Stomach smooth muscle (tissue), 2 donors: ENCODE measurements at regions not wholly inside any gene's neighbourhood (a gene's known extent, or its start where the extent isn't known, plus 50 kb on each side); places are given as distances from the start of the nearest gene placed in this dataset.

Experiments used
- H3K27ac ChIP-seq: one replicate; pipeline ENCODE4 v1.7.0; 2013; ENCODE audit warnings: mild to moderate bottlenecking, low read length, inconsistent platforms
- H3K27me3 ChIP-seq, 2 donors: one replicate each; pipeline ENCODE4 v1.7.0; 2013; ENCODE audit warnings: low read length in 2 of 2; ENCODE audit not compliant: insufficient read depth in 2 of 2, control insufficient read depth in 1 of 2
- H3K36me3 ChIP-seq, 2 donors: one replicate each; pipeline ENCODE4 v1.7.0; 2013; ENCODE audit warnings: low read length in 2 of 2; ENCODE audit not compliant: control insufficient read depth in 2 of 2, insufficient read depth in 2 of 2
- H3K4me1 ChIP-seq: one replicate; pipeline ENCODE4 v1.7.0; 2013; ENCODE audit warnings: low read length; ENCODE audit not compliant: control insufficient read depth, insufficient read depth
- H3K4me3 ChIP-seq, 2 donors: one replicate each; pipeline ENCODE4 v1.7.0; 2013; ENCODE audit warnings: low read length in 2 of 2
- H3K9ac ChIP-seq, 2 donors: one replicate each; pipeline ENCODE4 v1.7.0; 2013; ENCODE audit warnings: low read length in 2 of 2, mild to moderate bottlenecking in 1 of 2
- H3K9me3 ChIP-seq, 2 donors: one replicate each; pipeline ENCODE4 v1.7.0; 2013; ENCODE audit warnings: low read length in 2 of 2; ENCODE audit not compliant: control insufficient read depth in 2 of 2
- donor health status: healthy.
- donor health status: Pancreatic carcinoma.

DNA sequence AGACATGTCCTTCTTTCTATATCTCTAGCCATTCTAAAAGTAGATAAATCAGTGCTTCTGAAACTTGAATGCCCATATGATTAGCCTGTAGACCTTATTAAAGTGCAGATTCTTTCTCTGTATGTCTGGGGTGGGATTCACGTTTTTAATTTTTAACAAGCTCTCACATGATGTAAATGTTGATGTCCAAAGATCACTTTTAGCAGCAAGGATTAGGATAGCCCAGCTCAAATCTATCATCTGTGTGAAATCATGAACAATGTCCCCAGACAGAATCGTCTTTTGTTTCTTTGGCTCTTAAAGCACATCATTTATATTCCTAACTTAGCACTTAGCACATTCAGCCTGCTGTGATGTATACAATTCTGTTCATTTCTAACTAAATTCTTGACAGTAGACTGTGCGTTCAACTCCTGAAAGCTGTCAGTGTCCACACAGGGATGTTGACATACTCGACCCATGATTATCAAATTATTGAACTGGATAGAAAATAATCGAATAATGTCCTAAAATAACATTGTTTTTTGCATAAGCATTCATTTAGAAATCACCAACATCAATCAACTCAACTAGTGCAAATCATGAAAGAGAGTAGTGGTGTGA, 102.1 kb upstream of the MLIP start:
- H3K36me3 ChIP-seq: no peaks in the 10 kb centered on the region
- no peaks in the 10 kb centered on the region for H3K4me1 ChIP-seq
- no peaks in the 10 kb centered on the region for H3K9me3 ChIP-seq
- no peak overlapping the region for H3K4me3 ChIP-seq
- no peak overlapping the region for H3K27ac ChIP-seq
- H3K9ac ChIP-seq: no peak overlapping the region
- no peaks in the 10 kb centered on the region for H3K27me3 ChIP-seq

DNA sequence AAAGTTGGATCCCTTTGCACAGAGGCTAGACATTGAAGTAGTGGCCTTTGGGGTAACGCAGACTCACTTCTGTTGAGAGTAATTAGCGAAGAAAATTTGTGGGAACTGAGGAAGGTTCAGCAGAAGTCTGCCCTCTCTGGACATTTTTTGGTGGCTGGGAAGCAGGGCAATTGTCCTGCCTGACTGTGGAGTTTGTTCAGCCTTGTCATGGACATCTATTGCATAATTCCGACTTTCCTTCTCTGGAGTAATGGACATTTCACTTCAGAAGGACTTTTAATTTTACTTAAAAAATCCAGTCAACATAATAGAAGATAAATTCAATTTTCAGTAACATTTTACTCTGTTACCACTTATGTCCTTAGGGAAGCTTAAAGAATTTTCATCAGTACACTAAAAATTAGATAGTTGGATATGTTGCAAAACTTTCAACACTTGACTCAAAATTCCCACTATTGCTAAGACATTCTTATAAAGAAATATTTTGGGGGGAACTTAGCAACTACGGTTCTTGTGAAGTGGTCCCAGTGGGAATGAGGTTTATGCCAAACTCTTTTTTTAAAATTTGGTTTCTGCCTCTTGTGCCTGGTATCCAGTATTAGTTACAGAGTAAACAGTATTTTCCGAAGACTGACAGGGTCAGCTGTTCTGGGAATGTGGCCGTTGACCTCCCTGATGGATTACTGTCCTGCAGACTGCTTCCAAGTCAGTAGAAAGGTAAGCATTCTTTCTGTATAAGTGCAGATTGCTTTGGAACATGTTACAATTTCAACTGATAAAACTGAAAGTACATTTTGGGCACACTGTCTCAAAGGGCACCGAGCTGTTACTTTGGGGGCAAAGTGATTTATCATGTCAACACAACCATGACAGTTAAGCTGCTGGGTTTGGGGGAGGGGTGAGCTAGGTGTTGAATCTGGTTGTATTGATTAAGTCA, 100.6 kb upstream of the MLIP start:
- H3K4me1 ChIP-seq: no peaks in the 10 kb centered on the region
- H3K4me3 ChIP-seq: peak overlapping the region in 1 of 2 donors; percentile 4
- no peak overlapping the region for H3K9ac ChIP-seq
- H3K36me3 ChIP-seq: no peaks in the 10 kb centered on the region
- no peaks in the 10 kb centered on the region for H3K27me3 ChIP-seq
- H3K27ac ChIP-seq: no peak overlapping the region
- no peaks in the 10 kb centered on the region for H3K9me3 ChIP-seq

DNA sequence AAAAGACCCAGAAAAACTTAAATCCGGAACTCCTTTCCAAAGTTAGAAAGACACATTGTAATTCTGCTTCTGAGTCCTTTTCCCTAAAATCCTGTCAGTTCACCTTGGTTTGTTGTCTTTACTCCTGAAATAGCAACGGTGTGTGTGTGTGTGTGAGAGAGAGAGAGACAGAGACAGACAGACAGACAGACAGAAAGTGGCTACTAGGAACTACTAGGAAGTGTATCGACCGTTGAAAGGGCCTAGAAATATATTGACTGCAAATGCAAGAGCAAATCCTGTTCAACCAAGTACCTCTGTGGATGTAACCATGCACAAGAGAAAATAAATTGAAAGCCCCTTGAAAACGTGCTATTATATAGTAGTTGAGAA, 100.0 kb upstream of the MLIP start:
- Histone ChIP-seq H3K27ac (no peak overlapping the region), H3K27me3 (no peaks in the 10 kb centered on the region), H3K9me3 (no peaks in the 10 kb centered on the region), H3K36me3 (no peaks in the 10 kb centered on the region), H3K4me1 (no peaks in the 10 kb centered on the region), H3K4me3 (no peak overlapping the region), H3K9ac (no peak overlapping the region)

DNA sequence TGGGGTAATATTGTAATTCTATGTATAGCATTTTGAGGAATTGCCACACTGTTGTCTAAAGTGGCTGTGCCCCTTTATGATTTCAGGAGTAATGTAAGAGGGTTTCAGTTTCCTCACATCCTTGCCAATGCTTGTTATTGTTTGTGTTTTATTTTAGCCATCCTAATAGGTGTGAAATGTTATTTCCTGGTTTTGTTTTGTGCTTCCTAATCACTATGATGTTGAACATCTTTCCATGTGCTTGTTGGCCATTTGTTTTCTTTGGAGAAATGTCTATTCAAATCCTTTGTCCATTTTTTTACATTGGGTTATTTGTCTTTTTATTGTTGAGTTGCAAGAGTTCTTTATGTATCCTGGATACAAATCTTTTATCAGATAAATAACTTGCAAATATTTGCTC, 97.3 kb upstream of the MLIP start:
- H3K27me3 ChIP-seq: no peaks in the 10 kb centered on the region

DNA sequence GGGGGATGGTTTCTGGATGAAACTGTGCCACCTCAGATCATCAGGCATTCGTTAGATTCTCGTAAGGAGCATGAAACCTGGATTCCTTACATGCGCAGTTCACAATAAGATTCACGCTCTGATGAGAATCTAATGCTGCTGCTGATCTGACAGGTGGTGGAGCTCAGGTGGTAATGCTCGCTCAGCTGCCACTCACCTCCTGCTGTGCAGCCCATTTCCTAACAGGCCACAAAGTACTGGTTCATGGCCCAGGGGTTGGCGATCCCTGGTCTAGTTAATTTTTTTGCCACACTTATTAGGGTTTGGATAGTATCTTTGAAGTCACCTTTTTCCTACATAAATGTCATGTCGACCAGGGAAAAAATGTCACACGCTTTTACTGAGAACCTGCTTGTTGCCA, 96.8 kb upstream of the MLIP start:
- no peak overlapping the region for H3K27ac ChIP-seq
- H3K9ac ChIP-seq: no peak overlapping the region

More for the DNA sequence above, 97.3 kb upstream of the MLIP start:
- Histone ChIP-seq H3K36me3 (no peaks in the 10 kb centered on the region), H3K9me3 (no peaks in the 10 kb centered on the region), H3K9ac (no peak overlapping the region), H3K4me1 (no peaks in the 10 kb centered on the region), H3K4me3 (no peak overlapping the region), H3K27ac (no peak overlapping the region)

DNA sequence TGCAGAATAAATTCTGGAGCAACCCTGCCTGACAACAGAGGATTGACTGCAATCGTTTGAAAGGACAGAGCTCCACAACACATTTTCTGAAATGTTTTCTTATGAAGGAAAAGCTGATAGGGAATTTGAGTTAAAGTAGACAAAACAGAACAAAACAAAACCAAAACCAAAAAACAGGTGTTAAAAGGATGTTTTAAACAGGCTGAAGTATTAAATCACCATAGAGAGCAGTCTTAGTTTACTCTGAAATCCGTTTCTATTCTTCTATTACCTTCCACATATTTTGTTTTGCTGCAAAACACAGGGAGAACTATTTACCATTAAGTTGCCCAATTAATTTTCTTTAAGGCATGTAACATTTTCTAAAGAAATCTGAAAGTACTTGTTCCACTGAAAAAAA, 93.4 kb upstream of the MLIP start:
- Histone ChIP-seq H3K36me3 (no peaks in the 10 kb centered on the region), H3K27me3 (no peaks in the 10 kb centered on the region), H3K9ac (no peak overlapping the region), H3K4me1 (no peaks in the 10 kb centered on the region), H3K9me3 (no peaks in the 10 kb centered on the region), H3K4me3 (no peak overlapping the region), H3K27ac (no peak overlapping the region)

More for the DNA sequence above, 96.8 kb upstream of the MLIP start:
- no peaks in the 10 kb centered on the region for H3K27me3 ChIP-seq
- H3K4me1 ChIP-seq: no peaks in the 10 kb centered on the region
- H3K36me3 ChIP-seq: no peaks in the 10 kb centered on the region
- H3K4me3 ChIP-seq: no peak overlapping the region
- H3K9me3 ChIP-seq: no peaks in the 10 kb centered on the region

DNA sequence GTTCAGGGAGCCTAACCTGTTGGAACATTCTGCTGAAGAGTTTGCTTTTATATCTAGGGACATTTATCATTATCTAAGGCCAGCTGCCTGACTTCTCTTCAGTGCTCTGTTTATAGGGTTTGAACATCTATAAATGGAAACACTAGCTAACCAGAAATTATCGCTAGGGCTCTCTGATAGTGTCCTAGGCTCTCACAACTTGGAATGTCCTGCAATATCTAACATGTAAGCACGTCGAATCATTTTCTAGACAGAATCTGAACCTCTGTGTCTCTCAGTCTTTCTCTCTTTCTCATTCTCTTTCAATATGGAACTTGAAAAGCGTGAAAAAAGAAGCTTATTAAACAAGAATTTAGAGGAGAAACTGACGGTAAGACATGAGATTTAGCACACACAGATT, 92.5 kb upstream of the MLIP start:
- no peak overlapping the region for H3K4me3 ChIP-seq
- H3K27me3 ChIP-seq: no peaks in the 10 kb centered on the region
- no peaks in the 10 kb centered on the region for H3K4me1 ChIP-seq
- H3K27ac ChIP-seq: no peak overlapping the region
- H3K9ac ChIP-seq: no peak overlapping the region
- no peaks in the 10 kb centered on the region for H3K9me3 ChIP-seq
- H3K36me3 ChIP-seq: no peaks in the 10 kb centered on the region

DNA sequence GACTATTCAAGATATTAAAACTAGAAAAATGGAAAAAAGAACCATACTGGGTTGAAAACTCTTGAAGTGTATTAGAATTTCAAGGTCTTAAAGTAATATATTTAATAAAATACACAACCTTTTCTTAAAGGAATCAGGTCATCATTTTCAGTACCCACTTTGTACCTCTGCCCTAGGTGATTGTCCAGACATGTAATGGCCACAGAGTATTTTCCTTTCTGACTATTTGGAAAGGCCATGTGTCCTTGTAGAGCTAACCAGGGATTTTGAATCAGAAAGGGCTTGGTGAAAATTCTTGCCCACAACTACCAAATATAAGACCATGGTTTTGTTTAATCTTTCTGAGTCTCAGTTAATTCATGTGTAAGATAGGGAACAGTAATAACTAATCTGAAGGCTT, 91.4 kb upstream of the MLIP start:
- H3K4me1 ChIP-seq: no peaks in the 10 kb centered on the region
- no peak overlapping the region for H3K4me3 ChIP-seq
- H3K27ac ChIP-seq: no peak overlapping the region
- no peaks in the 10 kb centered on the region for H3K9me3 ChIP-seq
- no peaks in the 10 kb centered on the region for H3K36me3 ChIP-seq
- no peaks in the 10 kb centered on the region for H3K27me3 ChIP-seq
- H3K9ac ChIP-seq: no peak overlapping the region

DNA sequence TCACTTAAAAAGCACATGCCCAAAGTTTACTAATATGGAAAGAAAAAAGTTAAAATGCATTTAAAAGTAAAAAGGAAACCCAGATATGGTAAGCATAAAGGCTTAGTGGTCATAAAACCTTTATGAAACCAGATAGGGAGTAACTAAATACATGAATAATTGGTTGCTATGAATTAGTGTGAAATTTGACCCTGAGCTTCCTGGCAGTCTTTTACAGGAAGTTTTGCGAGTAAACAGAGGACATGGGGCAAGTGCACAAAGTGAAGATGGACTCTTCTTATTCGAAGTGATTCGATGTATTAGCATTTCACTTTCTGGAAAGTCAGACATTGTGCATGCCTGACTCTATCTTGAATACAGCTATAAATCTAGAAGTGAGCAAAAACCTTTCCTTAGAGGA, 90.9 kb upstream of the MLIP start:
- H3K9ac ChIP-seq: no peak overlapping the region
- H3K36me3 ChIP-seq: no peaks in the 10 kb centered on the region
- H3K27ac ChIP-seq: no peak overlapping the region
- H3K9me3 ChIP-seq: no peaks in the 10 kb centered on the region
- H3K4me1 ChIP-seq: no peaks in the 10 kb centered on the region
- H3K4me3 ChIP-seq: no peak overlapping the region
- no peaks in the 10 kb centered on the region for H3K27me3 ChIP-seq

DNA sequence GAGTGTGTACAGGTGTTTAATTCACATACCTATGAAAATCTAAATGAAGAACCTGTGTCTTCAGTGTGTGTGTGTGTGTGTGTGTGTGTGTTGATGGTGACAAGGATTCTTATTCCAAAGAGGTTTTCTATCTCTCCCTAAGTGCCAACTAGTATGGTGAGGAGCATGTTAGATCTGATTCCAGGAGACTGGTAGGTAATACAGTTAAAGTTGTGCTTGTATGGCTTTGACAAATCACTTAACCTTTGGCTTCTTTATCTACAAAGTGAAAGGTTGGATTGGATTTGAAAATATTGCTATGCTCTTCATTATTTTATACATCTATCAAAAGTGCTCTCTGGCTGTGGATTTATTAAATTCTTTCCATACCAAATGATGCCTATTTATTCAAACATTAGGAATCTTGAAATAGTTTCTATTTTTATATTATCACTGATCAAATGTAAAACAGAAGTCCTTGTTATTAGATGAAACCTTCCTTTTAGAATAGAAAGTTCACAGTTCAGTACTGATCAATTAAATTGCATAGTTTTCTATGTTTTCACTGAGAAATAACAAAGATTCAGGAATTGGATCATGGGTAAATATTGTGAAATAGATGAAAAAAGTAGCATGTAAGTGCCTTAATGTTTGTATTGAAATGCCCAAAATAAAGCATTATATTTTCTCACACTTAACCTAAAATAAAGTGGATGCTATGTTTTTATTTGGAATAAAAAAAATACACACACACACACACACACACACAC, 84.4 kb upstream of the MLIP start:
- Histone ChIP-seq H3K27me3 (no peaks in the 10 kb centered on the region), H3K36me3 (no peaks in the 10 kb centered on the region), H3K4me3 (no peak overlapping the region), H3K9me3 (no peaks in the 10 kb centered on the region), H3K9ac (no peak overlapping the region), H3K4me1 (no peaks in the 10 kb centered on the region), H3K27ac (no peak overlapping the region)
